Stimulated activated CD8-positive, alpha-beta memory T cell treated with anti-CD3 and anti-CD28 coated beads, Interleukin-7, amount 100 ng/mL, for 24 hours (primary cell): ENCODE measurements at regions not wholly inside any gene's neighbourhood (a gene's known extent, or its start where the extent isn't known, plus 50 kb on each side); places are given as distances from the start of the nearest gene placed in this dataset.
"Not testable (repeated sequence)": the region's sequence is repeated elsewhere in the genome, so short reads cannot be mapped to it uniquely, and the experiment has no call there.

ENCODE experiments used
- DNase-seq: peaks from one replicate; pipeline ENCODE4 v3.0.0-alpha.2; 2020; ENCODE audit warnings: low read depth

- no peak for DNase-seq
These were observed 280.1 kb upstream of the GRM7 start for GRCh38 chr3:6580808-6581207.

- DNase-seq: no peak
These were observed 275.6 kb upstream of the GRM7 start for GRCh38 chr3:6585360-6585759.

GRCh38 chr3:6600237-6600636, 260.7 kb upstream of the GRM7 start:
- no peak for DNase-seq

GRCh38 chr3:6601374-6601773, 259.5 kb upstream of the GRM7 start:
- DNase-seq: no peak

GRCh38 chr3:6602329-6602728, 258.6 kb upstream of the GRM7 start:
- no peak for DNase-seq

GRCh38 chr3:6605227-6605626, 255.7 kb upstream of the GRM7 start:
- DNase-seq: no peak

- no peak for DNase-seq
These were observed 252.1 kb upstream of the GRM7 start for GRCh38 chr3:6608843-6609242.

GRCh38 chr3:6612034-6612616, 248.8 kb upstream of the GRM7 start:
- DNase-seq: no peak

GRCh38 chr3:6622260-6622659, 238.7 kb upstream of the GRM7 start:
- DNase-seq: no peak

GRCh38 chr3:6622712-6623111, 238.2 kb upstream of the GRM7 start:
- DNase-seq: no peak

- no peak for DNase-seq
These were observed 229.5 kb upstream of the GRM7 start for GRCh38 chr3:6631376-6631775.

GRCh38 chr3:6640907-6641306, 220.0 kb upstream of the GRM7 start:
- no peak for DNase-seq

- DNase-seq: no peak
These were observed 216.6 kb upstream of the GRM7 start for GRCh38 chr3:6644070-6644929.

GRCh38 chr3:6654670-6655069, 206.2 kb upstream of the GRM7 start:
- no peak for DNase-seq

- DNase-seq: no peak
These were observed 205.6 kb upstream of the GRM7 start for GRCh38 chr3:6655275-6655674.

- DNase-seq: no peak
These were observed 203.3 kb upstream of the GRM7 start for GRCh38 chr3:6657591-6657990.

- no peak for DNase-seq
These were observed 193.6 kb upstream of the GRM7 start for GRCh38 chr3:6667354-6667753.

- no peak for DNase-seq
These were observed 189.6 kb upstream of the GRM7 start for GRCh38 chr3:6671363-6671762.

- DNase-seq: no peak
These were observed 181.4 kb upstream of the GRM7 start for GRCh38 chr3:6679510-6679909.

GRCh38 chr3:6680119-6680806, 180.7 kb upstream of the GRM7 start:
- no peak for DNase-seq

- DNase-seq: no peak
These were observed 163.6 kb upstream of the GRM7 start for GRCh38 chr3:6697285-6697684.

GRCh38 chr3:6697722-6698121, 163.2 kb upstream of the GRM7 start:
- DNase-seq: no peak

- DNase-seq: not testable (repeated sequence)
These were observed 156.1 kb upstream of the GRM7 start for GRCh38 chr3:6704817-6705216.
